Duodenal mucosa (tissue), 2 donors: ENCODE measurements at regions not wholly inside any gene's neighbourhood (a gene's known extent, or its start where the extent isn't known, plus 50 kb on each side); places are given as distances from the start of the nearest gene placed in this dataset.

Experiments used
- H3K27ac ChIP-seq: one replicate; pipeline ENCODE4 v1.7.0; 2013; ENCODE audit warnings: low read depth, low read length
- H3K27me3 ChIP-seq, 2 donors: one replicate each; pipeline ENCODE4 v1.7.0; 2013; ENCODE audit warnings: low read length in 2 of 2, control low read depth in 1 of 2; ENCODE audit not compliant: insufficient read depth in 2 of 2, control insufficient read depth in 1 of 2
- H3K36me3 ChIP-seq, 2 donors: one replicate each; pipeline ENCODE4 v1.7.0; 2013; ENCODE audit warnings: low read length in 2 of 2, control low read depth in 1 of 2; ENCODE audit not compliant: insufficient read depth in 2 of 2, control insufficient read depth in 1 of 2
- H3K4me1 ChIP-seq, 2 donors: one replicate each; pipeline ENCODE4 v1.7.0; 2013; ENCODE audit warnings: low read length in 2 of 2, control low read depth in 1 of 2; ENCODE audit not compliant: insufficient read depth in 2 of 2, control insufficient read depth in 1 of 2
- H3K4me3 ChIP-seq, 2 donors: one replicate each; pipeline ENCODE4 v1.7.0; 2013; ENCODE audit warnings: low read length in 2 of 2, low read depth in 1 of 2
- H3K9ac ChIP-seq, 2 donors: one replicate each; pipeline ENCODE4 v1.7.0; 2013; ENCODE audit warnings: low read length in 2 of 2, low read depth in 1 of 2
- H3K9me3 ChIP-seq, 2 donors: one replicate each; pipeline ENCODE4 v1.7.0; 2013; ENCODE audit warnings: low read length in 2 of 2, control low read depth in 1 of 2; ENCODE audit not compliant: control insufficient read depth in 1 of 2

DNA sequence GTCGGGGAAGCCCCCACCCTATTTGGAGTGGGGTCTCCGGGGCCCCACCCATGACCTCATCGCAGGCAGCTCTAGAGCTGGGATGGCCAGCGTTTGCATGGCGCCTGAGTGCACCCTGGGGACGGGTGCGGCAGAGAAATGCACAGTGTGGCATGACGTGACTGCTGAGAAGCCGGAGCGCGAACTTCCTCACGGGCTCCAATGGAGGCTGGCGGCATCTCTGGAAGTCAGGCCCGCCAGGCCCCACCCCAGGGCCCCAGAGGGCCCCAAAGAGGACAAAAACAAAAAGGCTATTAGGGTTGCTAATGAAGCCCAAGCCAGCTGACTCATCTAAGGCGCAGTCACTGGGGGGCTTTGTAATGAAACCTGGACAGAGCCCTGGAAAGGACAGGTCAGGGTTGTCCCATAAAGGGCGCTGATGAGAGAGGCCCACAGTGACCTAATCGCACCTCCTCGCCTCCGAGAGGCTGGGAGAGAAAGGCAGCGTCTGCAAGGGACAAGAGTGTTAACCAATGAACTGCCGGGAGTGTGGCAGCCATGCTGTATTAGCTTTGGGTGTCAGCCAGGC lies 86.0 kb upstream of the C1QTNF7 start:
- Histone ChIP-seq H3K9me3 (no peaks in the 10 kb centered on the region), H3K27ac (no peak overlapping the region), H3K36me3 (no peaks in the 10 kb centered on the region), H3K9ac (no peak overlapping the region), H3K4me1 (no peaks in the 10 kb centered on the region), H3K27me3 (no peaks in the 10 kb centered on the region), H3K4me3 (no peak overlapping the region)

DNA sequence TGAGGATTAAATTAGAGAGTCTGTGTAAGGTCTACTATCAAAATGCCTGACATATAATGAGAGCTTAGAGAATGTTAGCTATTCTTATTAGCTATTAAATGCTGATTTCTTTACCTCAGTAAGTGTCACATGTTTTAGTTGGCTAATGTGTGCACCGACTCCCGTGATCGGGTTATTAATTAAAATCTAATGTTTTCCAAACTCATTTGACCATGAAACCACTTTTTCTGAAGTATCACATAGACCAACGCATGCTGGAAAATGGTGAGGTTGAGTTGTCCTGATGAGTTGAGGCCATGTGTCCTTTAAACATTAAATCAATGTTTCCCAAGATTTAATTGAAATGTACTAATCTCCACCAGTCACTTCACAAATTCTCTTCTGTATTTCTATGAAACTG lies 84.8 kb upstream of the C1QTNF7 start:
- Histone ChIP-seq H3K9ac (no peak overlapping the region), H3K27ac (no peak overlapping the region), H3K9me3 (no peaks in the 10 kb centered on the region), H3K4me1 (no peaks in the 10 kb centered on the region), H3K4me3 (no peak overlapping the region), H3K36me3 (no peaks in the 10 kb centered on the region), H3K27me3 (peaks cover 0 to under 1% of the 10 kb centered on the region in 2 donors)

DNA sequence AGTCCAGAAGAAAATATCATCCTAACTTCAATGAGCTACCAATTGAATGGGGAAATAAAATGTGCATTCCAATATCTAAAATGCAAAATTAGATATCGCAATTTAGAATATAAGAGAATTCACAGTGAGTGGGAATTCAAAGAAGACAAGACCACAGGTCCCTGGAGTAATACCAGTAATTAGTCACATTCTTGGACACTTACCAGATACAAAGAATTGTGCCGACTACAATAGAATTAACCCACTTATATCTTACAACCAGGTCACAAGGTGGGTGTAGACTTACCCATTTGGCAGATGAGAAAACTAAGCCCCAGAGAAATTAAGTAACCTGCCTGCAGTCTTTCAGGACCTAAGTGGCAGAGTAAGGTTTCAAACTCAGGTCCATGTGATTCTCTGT lies 84.3 kb upstream of the C1QTNF7 start:
- Histone ChIP-seq H3K27me3 (peaks cover 0 to 4% of the 10 kb centered on the region in 2 donors), H3K4me3 (no peak overlapping the region), H3K9ac (no peak overlapping the region), H3K36me3 (no peaks in the 10 kb centered on the region), H3K9me3 (no peaks in the 10 kb centered on the region), H3K27ac (no peak overlapping the region), H3K4me1 (no peaks in the 10 kb centered on the region)

DNA sequence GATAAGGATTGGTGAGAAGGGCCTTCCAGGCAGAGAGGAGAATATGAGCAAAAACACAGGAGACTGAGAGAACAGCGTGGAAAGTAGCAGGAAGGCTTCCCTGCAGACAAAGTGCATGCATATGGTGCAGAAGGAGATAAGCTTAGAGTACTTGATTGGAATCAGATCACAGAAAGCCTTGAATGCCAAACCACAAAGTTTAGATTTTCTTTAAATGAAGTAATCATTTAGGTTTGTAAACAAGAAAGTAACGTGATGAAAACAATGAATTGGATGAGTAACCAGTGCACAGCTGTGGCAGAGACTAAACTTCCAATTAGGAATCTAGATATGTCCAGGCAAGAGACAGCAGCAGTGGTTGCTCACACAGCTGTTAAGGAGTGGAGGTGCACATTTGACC lies 83.8 kb upstream of the C1QTNF7 start:
- Histone ChIP-seq H3K4me1 (no peaks in the 10 kb centered on the region), H3K4me3 (no peak overlapping the region), H3K27ac (no peak overlapping the region), H3K36me3 (no peaks in the 10 kb centered on the region), H3K27me3 (peaks cover 0 to 4% of the 10 kb centered on the region in 2 donors), H3K9ac (no peak overlapping the region), H3K9me3 (no peaks in the 10 kb centered on the region)

DNA sequence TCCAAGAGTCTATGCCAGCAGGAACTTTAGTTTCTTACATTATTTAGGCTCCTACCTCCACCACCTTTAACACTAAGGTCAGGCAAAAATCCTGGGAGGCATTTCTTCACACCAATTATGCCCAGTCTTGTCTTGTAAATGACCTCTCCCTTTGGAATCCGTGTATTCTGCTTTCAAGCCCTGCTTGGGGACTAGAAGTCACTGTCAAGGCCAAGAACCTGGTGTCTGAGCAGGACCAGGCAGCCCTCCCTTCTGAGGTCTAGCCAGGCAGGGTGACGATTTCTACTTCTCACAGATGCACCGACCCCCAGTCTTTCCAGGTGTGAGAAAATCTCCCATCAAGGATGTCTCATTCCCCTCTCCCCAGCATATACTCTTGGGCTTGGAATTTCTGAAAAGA lies 82.7 kb upstream of the C1QTNF7 start:
- Histone ChIP-seq H3K4me1 (no peaks in the 10 kb centered on the region), H3K9me3 (no peaks in the 10 kb centered on the region), H3K9ac (no peak overlapping the region)

DNA sequence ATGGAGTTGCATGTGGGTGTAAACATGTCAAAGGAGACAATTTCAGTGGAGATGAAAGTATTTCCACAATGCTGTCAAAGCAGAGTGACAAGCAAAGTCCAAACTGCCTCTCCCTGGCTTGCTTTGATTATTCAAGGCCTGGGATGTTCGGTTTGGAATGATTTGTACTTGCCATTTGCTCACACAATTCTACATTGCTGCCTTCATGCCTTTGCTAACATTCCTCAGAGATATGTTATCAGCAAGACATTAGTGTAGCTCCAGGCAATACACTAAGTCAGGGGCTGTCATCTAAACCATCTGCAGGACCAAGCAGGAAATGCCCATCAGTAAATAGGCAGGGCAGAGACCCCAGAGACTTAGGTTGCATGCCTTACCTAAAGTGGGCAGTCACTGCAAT lies 79.6 kb upstream of the C1QTNF7 start:
- no peak overlapping the region for H3K4me3 ChIP-seq
- no peaks in the 10 kb centered on the region for H3K9me3 ChIP-seq
- H3K27me3 ChIP-seq: peaks cover 0 to 4% of the 10 kb centered on the region in 2 donors
- no peaks in the 10 kb centered on the region for H3K36me3 ChIP-seq
- H3K4me1 ChIP-seq: no peaks in the 10 kb centered on the region
- H3K9ac ChIP-seq: no peak overlapping the region
- no peak overlapping the region for H3K27ac ChIP-seq

More for the DNA sequence above, 82.7 kb upstream of the C1QTNF7 start:
- no peak overlapping the region for H3K4me3 ChIP-seq
- peaks cover 0 to 4% of the 10 kb centered on the region in 2 donors for H3K27me3 ChIP-seq
- no peak overlapping the region for H3K27ac ChIP-seq
- H3K36me3 ChIP-seq: no peaks in the 10 kb centered on the region

DNA sequence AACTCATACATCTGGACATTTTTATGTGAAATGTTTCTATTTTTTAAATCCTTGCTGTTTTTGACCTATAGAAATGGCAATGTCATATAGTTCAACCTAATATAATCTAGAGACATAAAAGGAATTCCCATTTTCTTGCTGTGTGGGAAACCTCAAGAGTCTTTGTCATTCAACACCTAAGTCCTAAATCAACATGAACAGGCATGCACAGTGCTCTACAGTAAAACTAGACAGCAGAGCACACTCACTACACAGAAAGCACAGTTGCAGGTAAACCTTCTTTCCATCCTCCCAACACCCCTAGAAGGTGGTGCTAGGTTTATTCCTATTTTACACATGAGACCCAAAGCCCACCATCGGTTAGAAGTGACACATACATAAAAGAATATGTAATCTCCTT lies 79.1 kb upstream of the C1QTNF7 start:
- Histone ChIP-seq H3K36me3 (no peaks in the 10 kb centered on the region), H3K4me1 (no peaks in the 10 kb centered on the region), H3K27me3 (peaks cover 0 to 4% of the 10 kb centered on the region in 2 donors), H3K27ac (no peak overlapping the region), H3K9ac (no peak overlapping the region), H3K9me3 (no peaks in the 10 kb centered on the region), H3K4me3 (no peak overlapping the region)

DNA sequence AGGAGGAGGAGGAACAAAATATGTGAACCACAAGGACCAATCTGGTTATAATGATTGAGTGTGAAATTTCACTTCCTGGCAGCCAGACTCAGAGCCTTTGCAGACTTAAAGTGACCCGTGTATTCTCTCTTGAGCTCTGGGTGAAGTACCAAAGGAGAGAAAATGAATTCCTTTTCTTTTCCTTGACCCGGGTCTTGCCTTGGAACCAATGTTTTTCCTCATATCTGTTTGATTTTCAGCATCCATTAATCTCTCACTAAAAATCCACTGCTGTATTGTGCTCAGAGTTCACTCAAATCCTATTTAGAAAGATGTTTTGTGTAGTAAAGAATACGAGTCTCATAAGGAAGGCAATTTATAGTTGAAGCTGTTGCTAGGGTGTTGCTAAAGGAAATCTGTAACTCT lies 78.3 kb upstream of the C1QTNF7 start:
- H3K36me3 ChIP-seq: no peaks in the 10 kb centered on the region
- H3K27me3 ChIP-seq: peaks cover 0 to 4% of the 10 kb centered on the region in 2 donors
- no peak overlapping the region for H3K4me3 ChIP-seq
- no peak overlapping the region for H3K27ac ChIP-seq
- H3K4me1 ChIP-seq: no peaks in the 10 kb centered on the region
- no peaks in the 10 kb centered on the region for H3K9me3 ChIP-seq
- no peak overlapping the region for H3K9ac ChIP-seq

DNA sequence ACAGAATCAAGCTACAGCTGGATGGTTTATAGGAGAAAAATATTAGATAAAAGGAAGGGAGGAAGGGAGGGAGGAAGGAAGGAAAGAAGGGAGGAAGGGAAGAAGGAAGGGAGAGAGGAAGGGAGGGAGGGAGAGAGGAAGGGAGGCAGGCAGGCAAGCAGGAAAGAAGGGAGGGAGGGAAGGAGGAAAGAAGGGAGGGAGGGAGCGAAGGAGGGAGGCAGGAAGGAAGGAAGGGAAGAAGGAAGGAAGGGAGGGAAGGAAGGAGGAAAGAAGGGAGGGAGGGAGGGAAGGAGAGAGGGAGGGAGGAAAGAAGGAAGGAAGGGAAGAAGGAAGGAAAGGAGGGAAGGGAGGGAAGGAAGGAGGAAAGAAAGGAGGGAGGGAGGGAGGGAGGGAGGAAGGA lies 77.9 kb upstream of the C1QTNF7 start:
- H3K27ac ChIP-seq: no peak overlapping the region
- no peaks in the 10 kb centered on the region for H3K36me3 ChIP-seq
- no peak overlapping the region for H3K9ac ChIP-seq
- no peaks in the 10 kb centered on the region for H3K9me3 ChIP-seq
- no peak overlapping the region for H3K4me3 ChIP-seq
- H3K4me1 ChIP-seq: no peaks in the 10 kb centered on the region
- H3K27me3 ChIP-seq: peaks cover 0 to 4% of the 10 kb centered on the region in 2 donors

DNA sequence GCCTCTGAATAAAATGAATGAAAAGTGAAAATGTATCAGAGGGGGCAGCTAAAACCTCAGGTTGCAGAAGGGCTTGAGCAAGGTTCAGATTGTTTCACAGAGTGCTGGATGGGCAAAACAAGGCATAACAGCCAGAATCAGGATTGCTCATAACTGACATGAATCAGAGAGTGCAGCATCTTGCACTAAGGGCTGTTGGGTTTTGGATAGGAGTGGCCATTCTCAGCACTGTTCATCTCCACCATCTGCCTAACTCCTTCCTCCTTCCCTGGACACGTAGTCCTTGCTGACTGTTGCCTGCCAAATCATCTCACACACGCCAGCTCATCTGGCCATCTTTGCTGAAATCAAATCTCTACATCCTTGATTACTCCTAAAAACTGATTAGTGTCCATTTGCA lies 75.3 kb upstream of the C1QTNF7 start:
- Histone ChIP-seq H3K27me3 (peaks cover 0 to 4% of the 10 kb centered on the region in 2 donors), H3K36me3 (no peaks in the 10 kb centered on the region), H3K9me3 (no peaks in the 10 kb centered on the region), H3K4me3 (no peak overlapping the region), H3K9ac (no peak overlapping the region), H3K4me1 (no peaks in the 10 kb centered on the region), H3K27ac (no peak overlapping the region)

DNA sequence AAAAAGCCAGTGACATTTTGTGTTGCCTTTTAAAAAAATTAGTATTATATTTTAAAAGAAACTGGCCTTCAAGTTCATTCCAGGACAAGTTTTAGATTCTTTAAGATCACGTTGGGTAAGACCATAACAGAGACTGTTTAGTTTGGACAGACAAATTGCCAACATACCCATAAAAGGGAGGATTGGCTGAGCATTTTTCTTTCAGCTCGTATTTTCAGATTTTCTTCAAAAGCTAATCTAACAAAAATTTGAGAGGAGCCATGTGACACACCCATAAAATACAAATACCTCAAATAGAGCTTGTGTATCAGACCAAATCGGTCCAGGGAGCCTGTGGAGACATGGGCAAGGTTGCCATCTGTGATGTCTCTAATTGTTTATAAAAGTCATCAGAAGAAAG lies 74.6 kb upstream of the C1QTNF7 start:
- Histone ChIP-seq H3K4me1 (no peaks in the 10 kb centered on the region), H3K36me3 (no peaks in the 10 kb centered on the region), H3K9me3 (no peaks in the 10 kb centered on the region), H3K27ac (no peak overlapping the region), H3K27me3 (peaks cover 0 to 1% of the 10 kb centered on the region in 2 donors), H3K9ac (no peak overlapping the region), H3K4me3 (no peak overlapping the region)
